ENCODE measurements at regions not wholly inside any gene's neighbourhood (a gene's known extent, or its start where the extent isn't known, plus 50 kb on each side); places are given as distances from the start of the nearest gene placed in this dataset.
A peak's percentile ranks its signal among the peaks of the same experiment; 100 is the strongest.
"Not testable (repeated sequence)": the region's sequence is repeated elsewhere in the genome, so short reads cannot be mapped to it uniquely, and the experiment has no call there.

- H3K36me3 Mint-ChIP-seq (ENCODE audit: insufficient read depth) = no peaks in the 10 kb centered on the region
- H3K9me3 Mint-ChIP-seq = no peaks in the 10 kb centered on the region
- DNase-seq = no peak
- no peak overlapping the region for H3K4me3 Mint-ChIP-seq
- peaks cover 31 to 33% of the 10 kb centered on the region in 2 donors for H3K27me3 Mint-ChIP-seq
- ATAC-seq (replicated peaks) = no peak
- no peak overlapping the region for H3K27ac Mint-ChIP-seq
- no peaks in the 10 kb centered on the region for H3K4me1 Mint-ChIP-seq (ENCODE audit: low read depth in 2 of 2)
Measured at GRCh38 chr1:30462826-30463425, 260.5 kb downstream of the MATN1 start.

DNA sequence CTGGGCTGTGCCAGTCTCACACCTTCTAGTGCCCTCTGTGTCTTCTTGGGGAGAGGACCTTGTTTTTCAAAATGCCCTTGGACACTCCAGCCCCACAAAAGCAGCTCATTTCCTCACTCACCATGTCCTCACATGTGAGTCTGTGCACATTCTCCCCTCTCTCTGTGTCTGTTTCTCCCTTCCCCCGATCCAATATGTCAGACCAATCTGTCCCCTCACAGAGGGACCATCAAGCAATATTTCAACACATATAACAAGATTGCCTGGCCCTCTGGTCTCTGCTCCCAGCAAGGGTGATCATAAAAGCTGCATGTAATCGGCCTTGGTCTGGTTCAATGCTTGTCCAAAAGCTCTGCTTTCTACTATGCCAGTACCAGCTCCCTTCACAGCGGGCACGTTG, 261.2 kb downstream of the MATN1 start:
- no peak overlapping the region for H3K4me3 Mint-ChIP-seq
- no peaks in the 10 kb centered on the region for H3K4me1 Mint-ChIP-seq (ENCODE audit: low read depth in 2 of 2)
- H3K9me3 Mint-ChIP-seq = no peaks in the 10 kb centered on the region
- peaks cover 37 to 41% of the 10 kb centered on the region in 2 donors for H3K27me3 Mint-ChIP-seq
- no peaks in the 10 kb centered on the region for H3K36me3 Mint-ChIP-seq (ENCODE audit: insufficient read depth)
- no peak for ATAC-seq (replicated peaks)
- H3K27ac Mint-ChIP-seq = no peak overlapping the region
- no peak for DNase-seq

DNA sequence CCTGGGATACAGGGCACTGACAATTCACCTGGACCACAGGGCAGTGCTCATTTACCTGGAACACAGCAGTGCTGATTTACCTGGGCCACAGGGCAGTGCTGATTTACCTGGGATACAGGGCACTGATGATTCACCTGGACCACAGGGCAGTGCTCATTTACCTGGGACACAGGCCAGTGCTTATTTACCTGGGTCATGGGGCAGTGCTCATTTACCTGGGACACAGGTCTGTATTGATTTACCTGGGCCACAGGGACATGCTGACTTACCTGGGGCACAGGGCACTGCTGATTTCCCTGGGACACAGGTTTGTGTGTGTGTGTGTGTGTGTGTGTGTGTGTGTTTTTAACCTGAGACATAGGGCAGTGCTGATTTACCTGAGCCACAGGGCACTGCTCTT, 261.7 kb downstream of the MATN1 start:
- H3K9me3 Mint-ChIP-seq = no peaks in the 10 kb centered on the region
- no peak for ATAC-seq (replicated peaks)
- H3K27me3 Mint-ChIP-seq = peaks cover 39 to 44% of the 10 kb centered on the region in 2 donors
- DNase-seq = no peak
- H3K27ac Mint-ChIP-seq = no peak overlapping the region
- no peaks in the 10 kb centered on the region for H3K4me1 Mint-ChIP-seq (ENCODE audit: low read depth in 2 of 2)
- no peak overlapping the region for H3K4me3 Mint-ChIP-seq
- no peaks in the 10 kb centered on the region for H3K36me3 Mint-ChIP-seq (ENCODE audit: insufficient read depth)

GRCh38 chr1:30460661-30461060, 262.7 kb downstream of the MATN1 start:
- Mint-ChIP-seq H3K4me3 (no peak overlapping the region), H3K36me3 (ENCODE audit: insufficient read depth) (no peaks in the 10 kb centered on the region), H3K27ac (no peak overlapping the region), H3K27me3 (peaks cover 38 to 42% of the 10 kb centered on the region in 2 donors), H3K4me1 (ENCODE audit: low read depth in 2 of 2) (no peaks in the 10 kb centered on the region), H3K9me3 (no peaks in the 10 kb centered on the region)
- DNase-seq (no peak), ATAC-seq (replicated peaks) (no peak)

- not testable (repeated sequence) for H3K27ac Mint-ChIP-seq; H3K4me1 Mint-ChIP-seq (ENCODE audit: low read depth in 2 of 2); H3K9me3 Mint-ChIP-seq; H3K36me3 Mint-ChIP-seq (ENCODE audit: insufficient read depth); DNase-seq; H3K4me3 Mint-ChIP-seq; ATAC-seq (replicated peaks)
- H3K27me3 Mint-ChIP-seq = peaks cover 38 to 42% of the 10 kb centered on the region in 2 donors
Measured at GRCh38 chr1:30458730-30459485, 264.5 kb downstream of the MATN1 start.

DNA sequence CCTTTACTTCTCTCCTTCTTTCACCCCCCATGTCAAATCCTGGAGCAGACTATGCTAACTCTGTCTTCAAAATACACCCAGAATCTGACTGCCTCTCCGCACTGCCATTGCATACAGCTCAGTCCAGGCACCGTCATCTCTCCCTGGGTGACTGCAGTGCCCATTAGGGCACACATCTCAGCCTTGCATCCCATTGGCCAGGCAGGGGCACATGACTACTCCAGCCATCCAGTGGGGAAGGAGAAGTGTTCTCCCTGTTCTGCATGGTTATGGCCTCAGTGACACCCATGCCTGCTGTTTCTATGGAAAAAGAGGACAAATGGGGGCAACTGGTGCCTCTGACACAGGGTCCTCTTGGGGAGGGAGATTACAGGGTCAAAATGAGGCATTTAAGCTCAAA, 270.5 kb downstream of the MATN1 start:
- Mint-ChIP-seq H3K36me3 (ENCODE audit: insufficient read depth) (no peaks in the 10 kb centered on the region), H3K27me3 (peaks cover 22 to 44% of the 10 kb centered on the region in 2 donors), H3K9me3 (peaks cover 0 to 1% of the 10 kb centered on the region in 2 donors), H3K27ac (no peak overlapping the region), H3K4me1 (ENCODE audit: low read depth in 2 of 2) (no peaks in the 10 kb centered on the region), H3K4me3 (no peak overlapping the region)
- ATAC-seq (replicated peaks) = no peak
- no peak for DNase-seq

DNA sequence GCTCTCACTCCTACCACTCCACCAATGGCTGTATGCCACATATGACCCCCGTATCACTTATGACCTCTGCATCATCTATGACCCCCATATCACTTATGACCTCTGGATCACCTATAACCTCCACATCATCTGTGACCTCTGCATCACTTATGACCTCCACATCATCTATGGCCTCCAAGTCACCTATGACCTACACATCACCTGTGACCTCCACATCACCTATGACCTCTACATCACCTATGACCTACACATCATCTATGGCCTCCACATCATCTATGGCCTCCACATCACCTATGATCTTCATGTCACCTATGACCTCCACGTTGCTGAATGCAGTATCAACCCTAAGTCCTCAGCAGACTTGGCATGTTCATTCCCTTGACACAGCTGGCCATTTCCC, 271.2 kb downstream of the MATN1 start:
- ATAC-seq (replicated peaks) (no peak), DNase-seq (no peak)
- H3K36me3 Mint-ChIP-seq (ENCODE audit: insufficient read depth) = no peaks in the 10 kb centered on the region
- H3K27ac Mint-ChIP-seq = no peak overlapping the region
- no peak overlapping the region for H3K4me3 Mint-ChIP-seq
- peaks cover 0 to 1% of the 10 kb centered on the region in 2 donors for H3K9me3 Mint-ChIP-seq
- peaks cover 23 to 44% of the 10 kb centered on the region in 2 donors for H3K27me3 Mint-ChIP-seq
- no peaks in the 10 kb centered on the region for H3K4me1 Mint-ChIP-seq (ENCODE audit: low read depth in 2 of 2)

DNA sequence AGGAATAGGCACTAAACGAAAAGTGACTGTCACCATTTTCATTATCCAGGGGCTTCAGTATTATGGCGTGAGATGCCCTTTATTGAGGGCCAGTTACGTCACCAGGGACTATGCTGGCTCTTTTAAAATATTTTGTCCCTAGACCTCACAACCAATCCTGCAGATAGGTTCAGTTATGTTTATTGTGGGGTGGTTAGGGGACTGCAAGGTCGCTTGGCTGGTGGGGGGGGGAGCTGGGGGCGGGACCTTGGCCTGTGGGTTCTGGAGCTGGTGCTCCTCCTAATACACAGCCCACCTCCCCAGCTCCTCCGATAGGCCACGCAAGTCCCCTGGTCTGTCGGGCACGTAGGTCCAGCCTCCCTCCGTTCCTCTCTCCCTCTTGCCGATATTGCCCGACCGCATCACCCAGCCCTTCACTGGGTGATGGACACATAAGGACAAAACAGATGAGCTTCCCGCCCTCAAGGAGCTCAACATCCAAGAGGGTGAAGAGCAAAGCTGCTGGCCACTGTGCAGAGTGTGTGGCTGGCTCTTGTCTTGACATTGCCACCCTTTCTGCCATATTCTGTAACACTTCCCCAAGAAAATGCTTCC, 271.8 kb downstream of the MATN1 start:
- H3K27ac Mint-ChIP-seq = no peak overlapping the region
- no peak overlapping the region for H3K4me3 Mint-ChIP-seq
- H3K4me1 Mint-ChIP-seq (ENCODE audit: low read depth in 2 of 2) = no peaks in the 10 kb centered on the region
- ATAC-seq (replicated peaks) (no peak), DNase-seq (no peak)
- peaks cover 0 to 1% of the 10 kb centered on the region in 2 donors for H3K9me3 Mint-ChIP-seq
- peaks cover 23 to 44% of the 10 kb centered on the region in 2 donors for H3K27me3 Mint-ChIP-seq
- no peaks in the 10 kb centered on the region for H3K36me3 Mint-ChIP-seq (ENCODE audit: insufficient read depth)

- Mint-ChIP-seq H3K27ac (no peak overlapping the region), H3K9me3 (peaks cover 0 to 1% of the 10 kb centered on the region in 2 donors), H3K36me3 (ENCODE audit: insufficient read depth) (no peaks in the 10 kb centered on the region), H3K4me3 (no peak overlapping the region), H3K27me3 (peaks cover 21 to 49% of the 10 kb centered on the region in 2 donors), H3K4me1 (ENCODE audit: low read depth in 2 of 2) (no peaks in the 10 kb centered on the region)
- no peak for DNase-seq
- ATAC-seq (replicated peaks) = no peak
Measured at GRCh38 chr1:30450818-30451233, 272.6 kb downstream of the MATN1 start.

- H3K27ac Mint-ChIP-seq = peak overlapping the region in 1 of 2 donors; percentile 50
- H3K9me3 Mint-ChIP-seq = peaks cover 0 to 1% of the 10 kb centered on the region in 2 donors
- no peaks in the 10 kb centered on the region for H3K36me3 Mint-ChIP-seq (ENCODE audit: insufficient read depth)
- H3K4me1 Mint-ChIP-seq (ENCODE audit: low read depth in 2 of 2) = no peaks in the 10 kb centered on the region
- H3K27me3 Mint-ChIP-seq = peaks cover 21 to 52% of the 10 kb centered on the region in 2 donors
- ATAC-seq (replicated peaks) = no peak
- no peak overlapping the region for H3K4me3 Mint-ChIP-seq
- DNase-seq = no peak
Measured at GRCh38 chr1:30450148-30450817, 273.1 kb downstream of the MATN1 start.

DNA sequence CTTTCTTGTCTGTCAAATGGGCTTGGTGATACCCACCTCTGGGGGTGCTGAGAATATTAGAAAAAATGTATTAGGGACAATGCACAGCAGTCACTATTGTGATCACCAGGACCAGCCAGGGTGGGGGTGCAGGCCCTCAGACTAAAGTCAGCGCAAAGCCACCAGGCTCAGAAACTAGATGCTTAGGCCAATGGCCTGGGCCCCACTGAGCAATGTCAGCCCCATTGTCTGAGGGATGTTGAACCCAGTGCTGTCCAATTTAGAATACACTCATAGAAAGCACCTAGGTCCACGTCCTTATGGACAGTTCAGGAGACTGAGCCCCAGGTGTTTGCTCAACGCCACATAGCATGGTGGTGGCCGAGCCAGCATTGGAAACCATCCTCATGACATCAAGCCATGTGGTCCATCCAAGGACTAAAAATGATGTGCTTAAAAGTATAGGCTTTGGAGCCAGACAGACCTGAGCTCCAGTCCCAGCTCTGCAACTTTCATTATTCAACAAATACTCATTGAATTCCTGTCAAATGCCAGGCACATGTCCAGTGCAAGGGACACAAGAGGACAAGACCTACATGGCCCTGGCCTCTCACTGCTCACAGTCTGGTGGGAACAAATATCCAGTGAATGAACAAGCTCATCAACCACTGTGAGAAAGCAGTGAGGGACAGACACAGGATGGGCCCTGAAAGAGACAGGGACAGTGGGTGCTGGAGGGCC, 273.8 kb downstream of the MATN1 start:
- H3K27ac Mint-ChIP-seq = peak overlapping the region in 1 of 2 donors; percentile 50
- no peak overlapping the region for H3K4me3 Mint-ChIP-seq
- DNase-seq (no peak), ATAC-seq (replicated peaks) (no peak)
- H3K27me3 Mint-ChIP-seq = peaks cover 21 to 52% of the 10 kb centered on the region in 2 donors
- H3K36me3 Mint-ChIP-seq (ENCODE audit: insufficient read depth) = no peaks in the 10 kb centered on the region
- H3K4me1 Mint-ChIP-seq (ENCODE audit: low read depth in 2 of 2) = no peaks in the 10 kb centered on the region
- H3K9me3 Mint-ChIP-seq = no peaks in the 10 kb centered on the region

DNA sequence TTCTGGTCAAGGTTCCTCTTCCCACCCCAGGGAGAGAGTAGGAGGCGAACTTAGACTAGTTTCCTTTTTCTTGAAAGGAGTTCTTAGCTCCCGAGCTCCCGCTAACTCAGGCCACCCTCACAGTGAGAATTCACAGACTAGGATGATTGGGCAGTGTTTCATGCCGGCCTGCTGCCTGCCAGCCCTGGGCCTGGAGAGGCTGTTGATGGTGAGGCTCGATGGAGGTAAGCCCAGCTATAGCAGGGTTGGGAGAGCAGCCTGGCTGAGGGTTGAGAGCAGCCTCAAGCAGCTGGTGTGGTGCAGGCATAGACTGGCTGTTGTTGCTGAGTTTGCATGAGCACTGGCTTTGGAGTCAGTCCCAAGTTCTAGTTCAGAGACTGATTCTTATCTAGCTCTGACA, 274.4 kb downstream of the MATN1 start:
- peaks cover 21 to 52% of the 10 kb centered on the region in 2 donors for H3K27me3 Mint-ChIP-seq
- no peaks in the 10 kb centered on the region for H3K4me1 Mint-ChIP-seq (ENCODE audit: low read depth in 2 of 2)
- DNase-seq (no peak), ATAC-seq (replicated peaks) (no peak)
- no peaks in the 10 kb centered on the region for H3K9me3 Mint-ChIP-seq
- no peaks in the 10 kb centered on the region for H3K36me3 Mint-ChIP-seq (ENCODE audit: insufficient read depth)
- no peak overlapping the region for H3K4me3 Mint-ChIP-seq
- no peak overlapping the region for H3K27ac Mint-ChIP-seq

DNA sequence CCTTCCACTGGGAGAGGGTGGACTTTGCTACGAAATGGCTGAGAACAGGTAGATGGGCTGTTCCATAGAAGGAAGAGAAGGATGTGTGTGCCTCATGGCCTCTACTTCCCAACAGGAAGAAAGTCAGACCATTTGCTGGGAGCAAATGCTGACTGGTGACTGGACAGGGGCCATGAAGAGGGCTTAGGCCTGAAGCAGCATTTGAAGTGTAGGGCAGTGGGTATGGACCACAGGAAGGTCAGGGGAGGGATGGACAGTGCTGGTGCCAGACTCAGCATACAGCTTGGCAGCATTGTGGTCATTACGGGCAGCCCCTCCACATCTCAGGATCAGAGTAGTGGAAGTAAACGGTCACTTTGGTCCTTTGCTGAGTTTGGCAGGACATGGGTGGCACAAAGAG, 275.7 kb downstream of the MATN1 start:
- H3K27ac Mint-ChIP-seq = no peak overlapping the region
- H3K9me3 Mint-ChIP-seq = no peaks in the 10 kb centered on the region
- peaks cover 21 to 49% of the 10 kb centered on the region in 2 donors for H3K27me3 Mint-ChIP-seq
- DNase-seq = no peak
- no peaks in the 10 kb centered on the region for H3K36me3 Mint-ChIP-seq (ENCODE audit: insufficient read depth)
- H3K4me1 Mint-ChIP-seq (ENCODE audit: low read depth in 2 of 2) = no peaks in the 10 kb centered on the region
- H3K4me3 Mint-ChIP-seq = no peak overlapping the region
- no peak for ATAC-seq (replicated peaks)
